Testis (tissue), 2 donors: ENCODE measurements at regions not wholly inside any gene's neighbourhood (a gene's known extent, or its start where the extent isn't known, plus 50 kb on each side); places are given as distances from the start of the nearest gene placed in this dataset.

Source experiments
- DNase-seq: peaks from one replicate; pipeline ENCODE4 v3.0.0-alpha.2; 2019
- H3K27ac ChIP-seq, 2 donors: fragments of 200-600 bp; sonication (generic); one replicate each; pipeline ENCODE4 v1.5.1; 2019
- H3K27me3 ChIP-seq: fragments of 200-600 bp; sonication (generic); one replicate; pipeline ENCODE4 v1.5.1; 2019
- H3K36me3 ChIP-seq: fragments of 200-600 bp; sonication (generic); one replicate; pipeline ENCODE4 v1.5.1; 2017; ENCODE audit warnings: low read depth; ENCODE audit errors: missing control alignments
- H3K4me1 ChIP-seq: fragments of 200-600 bp; sonication (generic); one replicate; pipeline ENCODE4 v1.5.1; 2019
- H3K4me3 ChIP-seq, 2 donors: fragments of 200-600 bp; sonication (generic); one replicate each; pipeline ENCODE4 v1.5.1; 2017 to 2019
- H3K9me3 ChIP-seq: fragments of 200-600 bp; sonication (generic); one replicate; pipeline ENCODE4 v1.5.1; 2017
- POLR2A ChIP-seq: fragments of 450-650 bp; IDR thresholded peaks from one replicate; pipeline ENCODE4 v1.6.1; 2017; ENCODE audit warnings: antibody characterized with exemption, mild to moderate bottlenecking, moderate library complexity
- WGBS, 2 donors: methylation state at CpG; one replicate each; pipeline ENCODE4 v1.1.5; 2018; 5-methylcytosine and 5-hydroxymethylcytosine counted together
- intact Hi-C: fragments of 100-400 bp; cut with DNase I; formaldehyde crosslinking; loops from one replicate; pipeline ENCODE4 v1.15.1; 2023; ENCODE audit warnings: low total_unique reads
- TF ChIP-seq, protein P1 (sequence below), 3 experiments: fragments of 450-650 bp in 2 of 3; fragments of 200-600 bp in 1 of 3; sonication (generic) in 1 of 3; IDR thresholded peaks; one replicate each; pipeline ENCODE4 v1.5.1; 2016 to 2019; ENCODE audit warnings: antibody characterized with exemption in 3 of 3, mild to moderate bottlenecking in 2 of 3, moderate library complexity in 1 of 3

GRCh38 chr12:125492354-125493270 is 427.4 kb downstream of the AACS start:
- Histone ChIP-seq H3K27ac (no peak overlapping the region), H3K9me3 (no peaks in the 10 kb centered on the region), H3K4me3 (no peak overlapping the region), H3K27me3 (no peaks in the 10 kb centered on the region), H3K4me1 (no peaks in the 10 kb centered on the region), H3K36me3 (no peaks in the 10 kb centered on the region)
- TF ChIP-seq, protein P1, sequence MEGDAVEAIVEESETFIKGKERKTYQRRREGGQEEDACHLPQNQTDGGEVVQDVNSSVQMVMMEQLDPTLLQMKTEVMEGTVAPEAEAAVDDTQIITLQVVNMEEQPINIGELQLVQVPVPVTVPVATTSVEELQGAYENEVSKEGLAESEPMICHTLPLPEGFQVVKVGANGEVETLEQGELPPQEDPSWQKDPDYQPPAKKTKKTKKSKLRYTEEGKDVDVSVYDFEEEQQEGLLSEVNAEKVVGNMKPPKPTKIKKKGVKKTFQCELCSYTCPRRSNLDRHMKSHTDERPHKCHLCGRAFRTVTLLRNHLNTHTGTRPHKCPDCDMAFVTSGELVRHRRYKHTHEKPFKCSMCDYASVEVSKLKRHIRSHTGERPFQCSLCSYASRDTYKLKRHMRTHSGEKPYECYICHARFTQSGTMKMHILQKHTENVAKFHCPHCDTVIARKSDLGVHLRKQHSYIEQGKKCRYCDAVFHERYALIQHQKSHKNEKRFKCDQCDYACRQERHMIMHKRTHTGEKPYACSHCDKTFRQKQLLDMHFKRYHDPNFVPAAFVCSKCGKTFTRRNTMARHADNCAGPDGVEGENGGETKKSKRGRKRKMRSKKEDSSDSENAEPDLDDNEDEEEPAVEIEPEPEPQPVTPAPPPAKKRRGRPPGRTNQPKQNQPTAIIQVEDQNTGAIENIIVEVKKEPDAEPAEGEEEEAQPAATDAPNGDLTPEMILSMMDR (IDR thresholded peaks at IDR 0.05): no peak
- TF ChIP-seq POLR2A: no peak
- 83 to 87% methylated on average over 13 to 20 of the region's 20 CpGs for WGBS, 2 donors
- intact Hi-C loops: no loop called here
- no peak for DNase-seq

GRCh38 chr12:125493704-125494308 is 428.6 kb downstream of the AACS start:
- Histone ChIP-seq H3K4me3 (no peak overlapping the region), H3K36me3 (no peaks in the 10 kb centered on the region), H3K9me3 (no peaks in the 10 kb centered on the region), H3K27me3 (no peaks in the 10 kb centered on the region), H3K4me1 (no peaks in the 10 kb centered on the region), H3K27ac (no peak overlapping the region)
- intact Hi-C loops: no loop called here
- WGBS, 2 donors: 81 to 83% methylated on average over 14 of the region's 14 CpGs
- DNase-seq: no peak
- TF ChIP-seq POLR2A: no peak
- TF ChIP-seq, protein P1 (IDR thresholded peaks at IDR 0.05): no peak

- no peaks in the 10 kb centered on the region for H3K4me1 ChIP-seq
- WGBS, 2 donors: 45 to 67% methylated on average over 5 to 6 of the region's 6 CpGs
- no peak overlapping the region for H3K4me3 ChIP-seq
- H3K36me3 ChIP-seq: no peaks in the 10 kb centered on the region
- H3K27me3 ChIP-seq: no peaks in the 10 kb centered on the region
- intact Hi-C loops: no loop called here
- TF ChIP-seq, protein P1 (IDR thresholded peaks at IDR 0.05): no peak
- TF ChIP-seq POLR2A: no peak
- no peak overlapping the region for H3K27ac ChIP-seq
- H3K9me3 ChIP-seq: no peaks in the 10 kb centered on the region
- DNase-seq: no peak
Measured at GRCh38 chr12:125503128-125503527, 437.9 kb downstream of the AACS start.

DNA sequence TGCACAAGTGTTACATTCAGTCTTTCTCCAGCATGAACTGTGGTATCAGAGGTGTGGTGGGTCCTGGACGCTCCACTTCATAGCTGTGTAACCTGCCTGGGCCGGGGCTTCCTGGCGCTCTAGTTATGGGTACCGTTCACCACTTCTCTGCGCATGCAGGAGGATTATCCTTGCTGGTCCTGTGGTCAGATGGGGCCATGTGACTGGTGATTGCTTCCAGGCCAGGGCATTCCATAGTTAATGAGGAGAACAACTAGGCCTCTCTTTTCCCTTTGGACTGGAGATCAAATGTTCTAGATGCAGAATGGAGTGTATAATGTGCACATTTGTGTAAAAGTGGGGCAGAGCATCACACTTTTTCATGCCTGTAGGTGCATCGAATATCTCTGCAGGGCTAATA is 444.0 kb downstream of the AACS start:
- no peaks in the 10 kb centered on the region for H3K9me3 ChIP-seq
- no peak for TF ChIP-seq POLR2A
- TF ChIP-seq, protein P1 (IDR thresholded peaks at IDR 0.05): no peak
- intact Hi-C loops: no loop called here
- no peak overlapping the region for H3K4me3 ChIP-seq
- no peaks in the 10 kb centered on the region for H3K27me3 ChIP-seq
- WGBS, 2 donors: 90 to 93% methylated on average over 5 to 6 of the region's 6 CpGs
- no peak overlapping the region for H3K27ac ChIP-seq
- no peaks in the 10 kb centered on the region for H3K36me3 ChIP-seq
- DNase-seq: no peak
- no peaks in the 10 kb centered on the region for H3K4me1 ChIP-seq
